PC-9 (cell line): ENCODE measurements at regions not wholly inside any gene's neighbourhood (a gene's known extent, or its start where the extent isn't known, plus 50 kb on each side); places are given as distances from the start of the nearest gene placed in this dataset.

Source experiments
- CTCF ChIP-seq: fragments of 200-600 bp; sonication (generic); conservative IDR thresholded peaks from 2 replicates; pipeline ENCODE4 v1.6.1; 2017; ENCODE audit warnings: mixed run types, antibody characterized with exemption, mild to moderate bottlenecking, moderate library complexity
- EZH2 ChIP-seq: fragments of 200-600 bp; sonication (generic); IDR thresholded peaks from 2 replicates; pipeline ENCODE4 v1.8.0; 2017; ENCODE audit warnings: antibody characterized with exemption, low read depth

- no peak for TF ChIP-seq CTCF
- TF ChIP-seq EZH2: no peak
These were observed 56.8 kb upstream of the KATNAL1 start for GRCh38 chr13:30364133-30364532.
